ENCODE measurements at regions not wholly inside any gene's neighbourhood (a gene's known extent, or its start where the extent isn't known, plus 50 kb on each side); places are given as distances from the start of the nearest gene placed in this dataset.

- Histone ChIP-seq H2AFZ (ENCODE audit: low read length) (no peak overlapping the region), H4K20me1 (replicated peaks in 1 of 2; ENCODE audit: control insufficient read depth in 1 of 2, insufficient read depth in 2 of 2, low read length in 2 of 2) (no peaks in the 10 kb centered on the region), H3K18ac (ENCODE audit: extremely low read depth, low read length) (no peak overlapping the region), H3K79me2 (ENCODE audit: control insufficient read depth in 1 of 2, insufficient read depth in 2 of 2, low read length in 2 of 2) (no peaks in the 10 kb centered on the region), H3K9me3 (ENCODE audit: insufficient read depth in 2 of 2, low read depth in 1 of 2, low read length in 1 of 2) (no peaks in the 10 kb centered on the region), H2AK5ac (ENCODE audit: low read depth, low read length) (no peak overlapping the region), H3K4me2 (ENCODE audit: insufficient read depth in 1 of 2, low read depth in 2 of 2, low read length in 2 of 2) (no peak overlapping the region), H3K4ac (replicated peaks; ENCODE audit: insufficient read length, low read depth, low read length) (no peak overlapping the region), H2BK20ac (ENCODE audit: low read length) (no peak overlapping the region), H4K8ac (ENCODE audit: extremely low read depth, insufficient read depth, low read length) (no peak overlapping the region), H3K4me1 (replicated peaks in 1 of 4; ENCODE audit: control insufficient read depth in 3 of 4, insufficient read depth in 4 of 4, low read length in 3 of 4) (no peaks in the 10 kb centered on the region), H3K9ac (replicated peaks in 1 of 4; ENCODE audit: extremely low read depth in 1 of 4, low read depth in 3 of 4, low read length in 3 of 4) (no peak overlapping the region), H3K36me3 (ENCODE audit: control insufficient read depth in 2 of 4, insufficient read depth in 4 of 4, low read length in 3 of 4) (no peaks in the 10 kb centered on the region), H3K79me1 (ENCODE audit: low read depth, low read length) (no peaks in the 10 kb centered on the region), H3K14ac (ENCODE audit: insufficient read length) (no peak overlapping the region), H2BK12ac (ENCODE audit: low read depth, low read length) (no peak overlapping the region), H3K56ac (replicated peaks; ENCODE audit: insufficient read length, low read depth, low read length) (no peak overlapping the region), H3K27me3 (replicated peaks in 1 of 4; ENCODE audit: control insufficient read depth in 3 of 4, extremely low read depth in 1 of 4, insufficient read depth in 3 of 4, low read length in 3 of 4) (no peaks in the 10 kb centered on the region), H4K5ac (ENCODE audit: insufficient read length, low read depth, low read length) (no peak overlapping the region), H3K27ac (ENCODE audit: low read depth, low read length) (no peak overlapping the region), H3K23ac (ENCODE audit: insufficient read length) (no peak overlapping the region), H2BK5ac (ENCODE audit: low read depth, low read length) (no peak overlapping the region), H2BK15ac (ENCODE audit: low read length) (no peak overlapping the region), H4K91ac (replicated peaks; ENCODE audit: insufficient read length, low read length) (no peak overlapping the region), H2BK120ac (replicated peaks; ENCODE audit: low read depth, low read length) (no peak overlapping the region), H3K4me3 (ENCODE audit: extremely low read depth in 1 of 4, insufficient read depth in 2 of 4, low read depth in 3 of 4, low read length in 4 of 4) (no peak overlapping the region), H3K23me2 (ENCODE audit: low read depth, low read length) (no peaks in the 10 kb centered on the region)
- ChIA-PET CTCF (ENCODE audit: partially characterized antibody) (no interaction called here), POLR2A (ENCODE audit: partially characterized antibody) (no interaction called here)
- FAIRE-seq (no peak), DNase-seq (ENCODE audit: low read depth in 1 of 2, low spot score in 2 of 2) (no peak)
- WGBS, 2 experiments (ENCODE audit: extremely low coverage in 1 of 2, insufficient coverage in 1 of 2, insufficient read length in 1 of 2, insufficient replicate concordance in 2 of 2, low coverage in 1 of 2, low lambda C conversion rate in 2 of 2, missing lambda C conversion rate in 1 of 2) = 81% methylated on average over 3 of the region's 3 CpGs; no CpG with 5 or more reads in 1 of the 2 experiments
- TF ChIP-seq JUND (IDR thresholded peaks at IDR 0.05; ENCODE audit: low read length) (no peak), CHD2 (IDR thresholded peaks at IDR 0.05; ENCODE audit: low read length) (no peak), GTF2F1 (IDR thresholded peaks at IDR 0.05; ENCODE audit: borderline replicate concordance, low read depth, low read length) (no peak), E2F6 (IDR thresholded peaks at IDR 0.05) (no peak), POLR2AphosphoS5 (IDR thresholded peaks at IDR 0.05; ENCODE audit: low read depth, low read length) (no peak), KDM4A (IDR thresholded peaks at IDR 0.05; ENCODE audit: low read depth, low read length, severe bottlenecking) (no peak), FOSL1 (IDR thresholded peaks at IDR 0.05; ENCODE audit: insufficient read depth, low read depth, low read length) (no peak), SUZ12 (IDR thresholded peaks at IDR 0.05; ENCODE audit: low read length) (no peak), CREB1 (IDR thresholded peaks at IDR 0.05) (no peak), SAP30 (IDR thresholded peaks at IDR 0.05; ENCODE audit: insufficient read depth, insufficient replicate concordance, low read length) (no peak), SP1 (IDR thresholded peaks at IDR 0.05; ENCODE audit: low read depth, low read length) (no peak), PHF8 (conservative IDR thresholded peaks at IDR 0.05; ENCODE audit: low read depth, low read length) (no peak)
- TF ChIP-seq, protein P1, sequence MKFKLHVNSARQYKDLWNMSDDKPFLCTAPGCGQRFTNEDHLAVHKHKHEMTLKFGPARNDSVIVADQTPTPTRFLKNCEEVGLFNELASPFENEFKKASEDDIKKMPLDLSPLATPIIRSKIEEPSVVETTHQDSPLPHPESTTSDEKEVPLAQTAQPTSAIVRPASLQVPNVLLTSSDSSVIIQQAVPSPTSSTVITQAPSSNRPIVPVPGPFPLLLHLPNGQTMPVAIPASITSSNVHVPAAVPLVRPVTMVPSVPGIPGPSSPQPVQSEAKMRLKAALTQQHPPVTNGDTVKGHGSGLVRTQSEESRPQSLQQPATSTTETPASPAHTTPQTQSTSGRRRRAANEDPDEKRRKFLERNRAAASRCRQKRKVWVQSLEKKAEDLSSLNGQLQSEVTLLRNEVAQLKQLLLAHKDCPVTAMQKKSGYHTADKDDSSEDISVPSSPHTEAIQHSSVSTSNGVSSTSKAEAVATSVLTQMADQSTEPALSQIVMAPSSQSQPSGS (IDR thresholded peaks at IDR 0.05; ENCODE audit: low read length) = no peak
Measured at GRCh38 chr16:8241408-8241807, 348.9 kb downstream of the TMEM114 start.
